ENCODE measurements at regions not wholly inside any gene's neighbourhood (a gene's known extent, or its start where the extent isn't known, plus 50 kb on each side); places are given as distances from the start of the nearest gene placed in this dataset.

DNA sequence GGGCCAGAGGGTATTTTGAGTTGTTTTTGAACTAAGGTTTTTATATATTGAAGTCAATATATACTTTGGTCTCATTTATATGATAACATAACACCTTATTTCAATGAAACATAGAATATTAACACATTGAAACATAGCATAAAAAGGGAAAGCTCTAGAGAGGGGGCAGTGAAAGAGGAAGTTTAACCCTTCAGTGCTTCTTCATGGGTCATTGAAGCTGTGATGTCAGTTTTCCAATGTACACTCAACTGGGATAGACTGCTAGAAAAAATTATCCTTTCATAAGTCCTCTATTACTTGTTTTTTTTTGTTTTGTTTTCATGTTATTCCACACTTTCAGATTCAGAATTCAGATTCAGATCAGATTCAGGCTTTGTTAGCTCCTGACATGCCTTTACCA, 442.7 kb downstream of the EPHA5 start (continued):
- TF ChIP-seq, protein P1, sequence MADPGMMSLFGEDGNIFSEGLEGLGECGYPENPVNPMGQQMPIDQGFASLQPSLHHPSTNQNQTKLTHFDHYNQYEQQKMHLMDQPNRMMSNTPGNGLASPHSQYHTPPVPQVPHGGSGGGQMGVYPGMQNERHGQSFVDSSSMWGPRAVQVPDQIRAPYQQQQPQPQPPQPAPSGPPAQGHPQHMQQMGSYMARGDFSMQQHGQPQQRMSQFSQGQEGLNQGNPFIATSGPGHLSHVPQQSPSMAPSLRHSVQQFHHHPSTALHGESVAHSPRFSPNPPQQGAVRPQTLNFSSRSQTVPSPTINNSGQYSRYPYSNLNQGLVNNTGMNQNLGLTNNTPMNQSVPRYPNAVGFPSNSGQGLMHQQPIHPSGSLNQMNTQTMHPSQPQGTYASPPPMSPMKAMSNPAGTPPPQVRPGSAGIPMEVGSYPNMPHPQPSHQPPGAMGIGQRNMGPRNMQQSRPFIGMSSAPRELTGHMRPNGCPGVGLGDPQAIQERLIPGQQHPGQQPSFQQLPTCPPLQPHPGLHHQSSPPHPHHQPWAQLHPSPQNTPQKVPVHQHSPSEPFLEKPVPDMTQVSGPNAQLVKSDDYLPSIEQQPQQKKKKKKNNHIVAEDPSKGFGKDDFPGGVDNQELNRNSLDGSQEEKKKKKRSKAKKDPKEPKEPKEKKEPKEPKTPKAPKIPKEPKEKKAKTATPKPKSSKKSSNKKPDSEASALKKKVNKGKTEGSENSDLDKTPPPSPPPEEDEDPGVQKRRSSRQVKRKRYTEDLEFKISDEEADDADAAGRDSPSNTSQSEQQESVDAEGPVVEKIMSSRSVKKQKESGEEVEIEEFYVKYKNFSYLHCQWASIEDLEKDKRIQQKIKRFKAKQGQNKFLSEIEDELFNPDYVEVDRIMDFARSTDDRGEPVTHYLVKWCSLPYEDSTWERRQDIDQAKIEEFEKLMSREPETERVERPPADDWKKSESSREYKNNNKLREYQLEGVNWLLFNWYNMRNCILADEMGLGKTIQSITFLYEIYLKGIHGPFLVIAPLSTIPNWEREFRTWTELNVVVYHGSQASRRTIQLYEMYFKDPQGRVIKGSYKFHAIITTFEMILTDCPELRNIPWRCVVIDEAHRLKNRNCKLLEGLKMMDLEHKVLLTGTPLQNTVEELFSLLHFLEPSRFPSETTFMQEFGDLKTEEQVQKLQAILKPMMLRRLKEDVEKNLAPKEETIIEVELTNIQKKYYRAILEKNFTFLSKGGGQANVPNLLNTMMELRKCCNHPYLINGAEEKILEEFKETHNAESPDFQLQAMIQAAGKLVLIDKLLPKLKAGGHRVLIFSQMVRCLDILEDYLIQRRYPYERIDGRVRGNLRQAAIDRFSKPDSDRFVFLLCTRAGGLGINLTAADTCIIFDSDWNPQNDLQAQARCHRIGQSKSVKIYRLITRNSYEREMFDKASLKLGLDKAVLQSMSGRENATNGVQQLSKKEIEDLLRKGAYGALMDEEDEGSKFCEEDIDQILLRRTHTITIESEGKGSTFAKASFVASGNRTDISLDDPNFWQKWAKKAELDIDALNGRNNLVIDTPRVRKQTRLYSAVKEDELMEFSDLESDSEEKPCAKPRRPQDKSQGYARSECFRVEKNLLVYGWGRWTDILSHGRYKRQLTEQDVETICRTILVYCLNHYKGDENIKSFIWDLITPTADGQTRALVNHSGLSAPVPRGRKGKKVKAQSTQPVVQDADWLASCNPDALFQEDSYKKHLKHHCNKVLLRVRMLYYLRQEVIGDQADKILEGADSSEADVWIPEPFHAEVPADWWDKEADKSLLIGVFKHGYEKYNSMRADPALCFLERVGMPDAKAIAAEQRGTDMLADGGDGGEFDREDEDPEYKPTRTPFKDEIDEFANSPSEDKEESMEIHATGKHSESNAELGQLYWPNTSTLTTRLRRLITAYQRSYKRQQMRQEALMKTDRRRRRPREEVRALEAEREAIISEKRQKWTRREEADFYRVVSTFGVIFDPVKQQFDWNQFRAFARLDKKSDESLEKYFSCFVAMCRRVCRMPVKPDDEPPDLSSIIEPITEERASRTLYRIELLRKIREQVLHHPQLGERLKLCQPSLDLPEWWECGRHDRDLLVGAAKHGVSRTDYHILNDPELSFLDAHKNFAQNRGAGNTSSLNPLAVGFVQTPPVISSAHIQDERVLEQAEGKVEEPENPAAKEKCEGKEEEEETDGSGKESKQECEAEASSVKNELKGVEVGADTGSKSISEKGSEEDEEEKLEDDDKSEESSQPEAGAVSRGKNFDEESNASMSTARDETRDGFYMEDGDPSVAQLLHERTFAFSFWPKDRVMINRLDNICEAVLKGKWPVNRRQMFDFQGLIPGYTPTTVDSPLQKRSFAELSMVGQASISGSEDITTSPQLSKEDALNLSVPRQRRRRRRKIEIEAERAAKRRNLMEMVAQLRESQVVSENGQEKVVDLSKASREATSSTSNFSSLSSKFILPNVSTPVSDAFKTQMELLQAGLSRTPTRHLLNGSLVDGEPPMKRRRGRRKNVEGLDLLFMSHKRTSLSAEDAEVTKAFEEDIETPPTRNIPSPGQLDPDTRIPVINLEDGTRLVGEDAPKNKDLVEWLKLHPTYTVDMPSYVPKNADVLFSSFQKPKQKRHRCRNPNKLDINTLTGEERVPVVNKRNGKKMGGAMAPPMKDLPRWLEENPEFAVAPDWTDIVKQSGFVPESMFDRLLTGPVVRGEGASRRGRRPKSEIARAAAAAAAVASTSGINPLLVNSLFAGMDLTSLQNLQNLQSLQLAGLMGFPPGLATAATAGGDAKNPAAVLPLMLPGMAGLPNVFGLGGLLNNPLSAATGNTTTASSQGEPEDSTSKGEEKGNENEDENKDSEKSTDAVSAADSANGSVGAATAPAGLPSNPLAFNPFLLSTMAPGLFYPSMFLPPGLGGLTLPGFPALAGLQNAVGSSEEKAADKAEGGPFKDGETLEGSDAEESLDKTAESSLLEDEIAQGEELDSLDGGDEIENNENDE (IDR thresholded peaks at IDR 0.05; ENCODE audit: insufficient replicate concordance, low read length): no peak
- TF ChIP-seq CTBP2 (IDR thresholded peaks at IDR 0.05; ENCODE audit: borderline replicate concordance, insufficient read depth, insufficient read length, low read length) (no peak), CBX5 (IDR thresholded peaks at IDR 0.05; ENCODE audit: low read depth, low read length) (no peak), EP300 (IDR thresholded peaks at IDR 0.05; ENCODE audit: borderline replicate concordance in 1 of 2, low read depth in 2 of 2, low read length in 2 of 2) (no peak), CEBPB (IDR thresholded peaks at IDR 0.05; ENCODE audit: low read depth, low read length) (no peak), ASH2L (IDR thresholded peaks at IDR 0.05; ENCODE audit: low read length) (no peak), SAP30 (IDR thresholded peaks at IDR 0.05; ENCODE audit: insufficient read depth, insufficient replicate concordance, low read length) (no peak), NRF1 (IDR thresholded peaks at IDR 0.05; ENCODE audit: low read depth, low read length) (no peak)
